PC-3 (cell line): ENCODE measurements at regions not wholly inside any gene's neighbourhood (a gene's known extent, or its start where the extent isn't known, plus 50 kb on each side); places are given as distances from the start of the nearest gene placed in this dataset.

Source experiments
- ATAC-seq: fragments of 200-7000 bp; cut with Tn5 transposase; 2 replicates; pipeline ENCODE4 v1.9.1; 2020; ENCODE audit warnings: mild to moderate bottlenecking, moderate library complexity
- BruUV-seq: library from RNA; stranded (reverse); fragments of 400-500 nt; replicated peaks from 2 replicates; lab custom pipeline; 2021; lab: Mats Ljungman, UMichigan
- CTCF ChIA-PET: fragments of 300-600 bp; sonication (Branson Sonifier 250); formaldehyde crosslinking; loops from one replicate; lab custom pipeline; 2022; ENCODE audit warnings: antibody characterized with exemption; lab: Charles Lee
- POLR2A ChIA-PET: fragments of 300-600 bp; sonication (Branson Sonifier 250); formaldehyde crosslinking; loops from one replicate; lab custom pipeline; 2022; ENCODE audit warnings: antibody characterized with exemption; ENCODE audit not compliant: unreplicated experiment; lab: Charles Lee
- DNase-seq: peaks from one replicate; pipeline ENCODE4 v3.0.0-alpha.2; 2015
- H2AFZ ChIP-seq: fragments of 300-600 bp; sonication (generic); 2 replicates; pipeline ENCODE4 v1.6.0; 2016; ENCODE audit warnings: antibody characterized with exemption, low read length
- H3F3A ChIP-seq: fragments of 300-600 bp; sonication (generic); one replicate; pipeline ENCODE4 v1.6.0; 2017; ENCODE audit warnings: antibody characterized with exemption, low read length, control low read depth, mild to moderate bottlenecking; ENCODE audit not compliant: unreplicated experiment
- H3K27ac ChIP-seq: fragments of 300-600 bp; sonication (generic); 2 replicates; pipeline ENCODE4 v1.5.1; 2016; ENCODE audit warnings: mild to moderate bottlenecking, low read length
- H3K27me3 ChIP-seq: fragments of 300-600 bp; sonication (generic); 2 replicates; pipeline ENCODE4 v1.6.1; 2016; ENCODE audit warnings: low read length, mixed read lengths
- H3K36me3 ChIP-seq: fragments of 300-600 bp; sonication (generic); 2 replicates; pipeline ENCODE4 v1.6.1; 2016; ENCODE audit warnings: low read depth, mixed run types, low read length, mixed read lengths
- H3K4me1 ChIP-seq: fragments of 300-600 bp; sonication (generic); 2 replicates; pipeline ENCODE4 v1.5.1; 2016; ENCODE audit warnings: low read length; ENCODE audit not compliant: insufficient read depth
- H3K4me2 ChIP-seq: fragments of 300-600 bp; sonication (generic); 2 replicates; pipeline ENCODE4 v1.6.0; 2016; ENCODE audit warnings: low read length
- H3K4me3 ChIP-seq: fragments of 300-600 bp; sonication (generic); 2 replicates; pipeline ENCODE4 v1.5.1; 2016; ENCODE audit warnings: mild to moderate bottlenecking, low read length, mixed read lengths
- H3K79me2 ChIP-seq: fragments of 300-600 bp; sonication (generic); 2 replicates; pipeline ENCODE4 v1.6.1; 2017; ENCODE audit warnings: low read length, mixed read lengths
- H3K9ac ChIP-seq: fragments of 300-600 bp; sonication (generic); 2 replicates; pipeline ENCODE4 v1.6.0; 2016; ENCODE audit warnings: mild to moderate bottlenecking, low read length
- H3K9me2 ChIP-seq: fragments of 300-600 bp; sonication (generic); replicated peaks from 2 replicates; pipeline ENCODE4 v1.6.1; 2016; ENCODE audit warnings: mixed run types, low read length, mixed read lengths
- H3K9me3 ChIP-seq: fragments of 300-600 bp; sonication (generic); 2 replicates; pipeline ENCODE4 v1.6.1; 2016; ENCODE audit warnings: low read length, mixed read lengths
- H4K20me1 ChIP-seq: fragments of 300-600 bp; sonication (generic); 2 replicates; pipeline ENCODE4 v1.6.1; 2016; ENCODE audit warnings: low read length, mixed read lengths
- EZH2 ChIP-seq: fragments of 300-600 bp; sonication (generic); IDR thresholded peaks from one replicate; pipeline ENCODE4 v1.6.1; 2017; ENCODE audit warnings: antibody characterized with exemption, mild to moderate bottlenecking, low read length; ENCODE audit not compliant: unreplicated experiment
- EZH2phosphoT487 ChIP-seq: fragments of 300-600 bp; sonication (generic); IDR thresholded peaks from 2 replicates; pipeline ENCODE4 v1.6.1; 2018; ENCODE audit warnings: mild to moderate bottlenecking, antibody characterized with exemption, low read length, borderline replicate concordance
- intact Hi-C: fragments of 100-400 bp; cut with micrococcal nuclease; formaldehyde crosslinking; loops from 2 replicates; pipeline ENCODE4 v1.9.0; 2023
- TF ChIP-seq, protein P1 (sequence below): fragments of 300-600 bp; sonication (generic); conservative IDR thresholded peaks from 2 replicates; pipeline ENCODE4 v1.5.1; 2017; ENCODE audit warnings: antibody characterized with exemption, low read depth, mild to moderate bottlenecking, low read length

DNA sequence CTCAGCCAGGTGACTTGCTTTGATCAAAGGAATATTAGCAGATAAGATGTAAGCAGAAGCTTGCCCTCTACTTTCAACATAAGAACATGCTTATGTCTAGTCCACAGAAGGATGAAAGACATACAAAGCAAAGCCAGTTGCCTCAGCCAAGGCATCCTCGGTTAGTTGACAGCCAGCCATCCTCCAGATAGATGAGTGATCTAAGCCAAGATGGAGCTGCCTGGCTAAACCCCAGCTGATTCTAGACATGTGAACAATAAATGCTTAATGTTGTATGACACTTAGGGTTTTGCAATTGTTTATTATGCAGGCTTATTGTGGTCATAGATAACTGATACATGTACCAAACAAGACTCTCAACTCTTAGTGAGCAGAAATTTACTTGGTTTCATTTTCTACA, 157.6 kb upstream of the TMTC2 start:
- Histone ChIP-seq H3K4me3 (no peak overlapping the region), H3K79me2 (no peaks in the 10 kb centered on the region), H2AFZ (no peak overlapping the region), H3K4me2 (no peak overlapping the region), H4K20me1 (no peaks in the 10 kb centered on the region), H3K9me3 (no peaks in the 10 kb centered on the region), H3K27me3 (no peaks in the 10 kb centered on the region), H3F3A (no peaks in the 10 kb centered on the region), H3K9ac (no peak overlapping the region), H3K27ac (no peak overlapping the region), H3K4me1 (no peaks in the 10 kb centered on the region), H3K36me3 (no peaks in the 10 kb centered on the region; the same call in 1 of the 2 replicates), H3K9me2 (no peaks in the 10 kb centered on the region)
- DNase-seq (no peak), ATAC-seq (no peak)
- CTCF ChIA-PET: no interaction called here
- intact Hi-C loops: no loop called here
- TF ChIP-seq EZH2phosphoT487 (no peak), EZH2 (no peak)
- TF ChIP-seq, protein P1, sequence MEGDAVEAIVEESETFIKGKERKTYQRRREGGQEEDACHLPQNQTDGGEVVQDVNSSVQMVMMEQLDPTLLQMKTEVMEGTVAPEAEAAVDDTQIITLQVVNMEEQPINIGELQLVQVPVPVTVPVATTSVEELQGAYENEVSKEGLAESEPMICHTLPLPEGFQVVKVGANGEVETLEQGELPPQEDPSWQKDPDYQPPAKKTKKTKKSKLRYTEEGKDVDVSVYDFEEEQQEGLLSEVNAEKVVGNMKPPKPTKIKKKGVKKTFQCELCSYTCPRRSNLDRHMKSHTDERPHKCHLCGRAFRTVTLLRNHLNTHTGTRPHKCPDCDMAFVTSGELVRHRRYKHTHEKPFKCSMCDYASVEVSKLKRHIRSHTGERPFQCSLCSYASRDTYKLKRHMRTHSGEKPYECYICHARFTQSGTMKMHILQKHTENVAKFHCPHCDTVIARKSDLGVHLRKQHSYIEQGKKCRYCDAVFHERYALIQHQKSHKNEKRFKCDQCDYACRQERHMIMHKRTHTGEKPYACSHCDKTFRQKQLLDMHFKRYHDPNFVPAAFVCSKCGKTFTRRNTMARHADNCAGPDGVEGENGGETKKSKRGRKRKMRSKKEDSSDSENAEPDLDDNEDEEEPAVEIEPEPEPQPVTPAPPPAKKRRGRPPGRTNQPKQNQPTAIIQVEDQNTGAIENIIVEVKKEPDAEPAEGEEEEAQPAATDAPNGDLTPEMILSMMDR: no peak
- BruUV-seq: no TSS peak
- POLR2A ChIA-PET: no interaction called here

DNA sequence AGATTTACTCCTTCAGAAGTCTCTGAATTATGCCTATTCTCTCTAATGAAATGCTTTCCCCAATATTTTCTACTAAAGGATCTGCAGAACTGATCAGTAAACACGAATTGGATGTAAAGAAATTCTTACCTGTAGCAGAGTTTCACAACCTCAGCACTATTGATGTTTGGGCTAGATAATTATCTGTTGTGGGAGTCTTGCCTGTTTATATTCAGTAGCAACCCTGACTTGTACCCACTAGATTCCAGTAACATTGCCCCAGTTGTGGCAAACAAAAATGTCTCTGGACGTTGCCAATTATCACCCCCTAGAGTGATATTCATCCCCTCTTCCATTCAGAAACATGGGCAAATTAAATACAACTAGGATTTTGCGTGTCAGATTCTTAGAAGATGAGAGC, 156.8 kb upstream of the TMTC2 start:
- ChIA-PET CTCF (no interaction called here), POLR2A (no interaction called here)
- Histone ChIP-seq H3K9ac (no peak overlapping the region), H3K4me1 (no peaks in the 10 kb centered on the region), H3K27me3 (no peaks in the 10 kb centered on the region), H3K36me3 (no peaks in the 10 kb centered on the region; the same call in 1 of the 2 replicates), H3K9me2 (no peaks in the 10 kb centered on the region), H3K4me3 (no peak overlapping the region), H3K27ac (no peak overlapping the region), H3K4me2 (no peak overlapping the region), H3F3A (no peaks in the 10 kb centered on the region), H2AFZ (no peak overlapping the region), H4K20me1 (no peaks in the 10 kb centered on the region), H3K9me3 (no peaks in the 10 kb centered on the region), H3K79me2 (no peaks in the 10 kb centered on the region)
- TF ChIP-seq EZH2 (no peak), EZH2phosphoT487 (no peak)
- TF ChIP-seq, protein P1: no peak
- intact Hi-C loops: no loop called here
- ATAC-seq (no peak), DNase-seq (no peak)
- BruUV-seq: no TSS peak

DNA sequence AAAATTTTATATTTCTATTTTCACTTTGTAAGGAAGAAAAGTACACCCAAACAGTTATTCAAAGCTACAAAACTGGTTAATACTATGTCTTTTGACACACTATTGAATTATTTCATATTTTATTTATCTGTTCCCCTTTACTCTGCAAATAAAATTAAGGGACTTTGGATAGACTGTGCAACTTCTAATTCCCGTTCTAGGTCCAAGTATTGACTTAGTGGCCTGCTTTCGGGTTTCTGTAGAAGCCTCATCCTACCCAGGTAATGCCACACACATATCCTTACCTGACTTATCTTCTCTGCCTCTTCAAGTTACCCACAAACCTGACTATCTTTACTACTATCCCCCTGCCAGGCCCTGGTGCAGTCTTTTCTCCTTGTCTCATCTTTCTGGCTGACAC, 156.3 kb upstream of the TMTC2 start:
- Histone ChIP-seq H3K27ac (no peak overlapping the region), H3K79me2 (no peaks in the 10 kb centered on the region), H3F3A (no peaks in the 10 kb centered on the region), H3K36me3 (no peaks in the 10 kb centered on the region; the same call in 1 of the 2 replicates), H3K4me2 (no peak overlapping the region), H2AFZ (no peak overlapping the region), H4K20me1 (no peaks in the 10 kb centered on the region), H3K9me3 (no peaks in the 10 kb centered on the region), H3K9me2 (no peaks in the 10 kb centered on the region), H3K4me1 (no peaks in the 10 kb centered on the region), H3K27me3 (no peaks in the 10 kb centered on the region), H3K9ac (no peak overlapping the region), H3K4me3 (no peak overlapping the region)
- POLR2A ChIA-PET: no interaction called here
- intact Hi-C loops: no loop called here
- TF ChIP-seq EZH2phosphoT487 (no peak), EZH2 (no peak)
- TF ChIP-seq, protein P1: no peak
- DNase-seq (no peak), ATAC-seq (no peak)
- CTCF ChIA-PET: no interaction called here
- BruUV-seq: no TSS peak
